GM20000 (cell line): ENCODE measurements at regions not wholly inside any gene's neighbourhood (a gene's known extent, or its start where the extent isn't known, plus 50 kb on each side); places are given as distances from the start of the nearest gene placed in this dataset.
"Not testable (repeated sequence)": the region's sequence is repeated elsewhere in the genome, so short reads cannot be mapped to it uniquely, and the experiment has no call there.

ENCODE experiments used
- DNase-seq: peaks from one replicate; pipeline ENCODE4 v3.0.0; 2012; ENCODE audit warnings: low spot score
- CTCF ChIP-seq: IDR thresholded peaks from 2 replicates; pipeline ENCODE4 v1.5.1; 2012; ENCODE audit warnings: mild to moderate bottlenecking, control low read depth; ENCODE audit errors: extremely low read depth, missing control alignments

- no peak for TF ChIP-seq CTCF
- no peak for DNase-seq
These were observed 63.9 kb upstream of the KIT start for GRCh38 chr4:54593795-54594322.

GRCh38 chr4:54596201-54596600, 61.6 kb upstream of the KIT start:
- no peak for DNase-seq
- TF ChIP-seq CTCF, result no peak

- not testable (repeated sequence) for DNase-seq
These were observed 60.1 kb upstream of the KIT start for GRCh38 chr4:54597678-54598077.

- not testable (repeated sequence) for DNase-seq
These were observed 55.6 kb upstream of the KIT start for GRCh38 chr4:54602175-54602574.

- DNase-seq, result no peak
- TF ChIP-seq CTCF, result no peak
These were observed 50.7 kb upstream of the KIT start for GRCh38 chr4:54607067-54607466.

GRCh38 chr4:54607521-54607920, 50.2 kb upstream of the KIT start:
- no peak for TF ChIP-seq CTCF
- DNase-seq, result no peak
